SW480 (cell line): ENCODE measurements at regions not wholly inside any gene's neighbourhood (a gene's known extent, or its start where the extent isn't known, plus 50 kb on each side); places are given as distances from the start of the nearest gene placed in this dataset.

Experiments
- DNase-seq: peaks from one replicate; pipeline ENCODE4 v3.0.0-alpha.2; 2016; ENCODE audit warnings: low spot score

DNA sequence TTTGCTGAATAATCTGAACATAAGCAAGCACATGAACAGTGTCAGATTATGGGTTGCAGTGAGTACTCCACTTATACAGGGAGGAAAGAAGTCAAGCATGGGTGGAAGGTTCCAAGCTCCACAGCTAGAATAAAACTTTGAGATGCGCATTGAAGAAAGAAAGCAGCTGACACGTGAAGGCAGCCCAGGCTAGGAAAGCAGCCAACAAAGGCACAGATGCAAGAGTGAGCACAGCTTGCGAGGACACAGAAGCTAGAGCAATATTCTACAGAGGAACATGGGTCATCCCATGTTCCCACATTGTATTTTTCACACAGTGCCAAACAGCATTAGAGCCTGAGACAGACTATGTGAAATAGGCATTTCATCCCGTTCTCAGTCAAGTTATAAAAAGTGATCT is 194.6 kb upstream of the TBX20 start:
- no peak for DNase-seq

DNA sequence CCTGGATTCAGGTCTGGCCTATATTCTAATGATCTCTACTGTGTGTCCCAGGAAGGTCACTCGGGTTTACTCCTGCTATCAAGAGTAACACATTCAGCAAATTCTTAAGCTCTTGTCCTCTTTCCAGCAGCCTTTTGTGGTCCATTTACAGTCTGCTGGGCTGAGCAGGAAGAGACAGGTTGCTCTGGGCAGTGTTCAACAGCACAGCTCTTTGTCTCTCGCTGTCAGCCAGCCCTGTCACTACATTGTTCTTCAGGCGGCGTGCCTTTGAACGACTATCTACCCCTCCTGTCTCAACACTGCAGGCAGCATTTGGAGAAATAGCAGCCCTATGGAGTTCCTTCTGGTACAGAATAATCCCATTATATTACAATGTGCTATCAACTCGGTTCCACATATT is 192.2 kb upstream of the TBX20 start:
- DNase-seq, result no peak

DNA sequence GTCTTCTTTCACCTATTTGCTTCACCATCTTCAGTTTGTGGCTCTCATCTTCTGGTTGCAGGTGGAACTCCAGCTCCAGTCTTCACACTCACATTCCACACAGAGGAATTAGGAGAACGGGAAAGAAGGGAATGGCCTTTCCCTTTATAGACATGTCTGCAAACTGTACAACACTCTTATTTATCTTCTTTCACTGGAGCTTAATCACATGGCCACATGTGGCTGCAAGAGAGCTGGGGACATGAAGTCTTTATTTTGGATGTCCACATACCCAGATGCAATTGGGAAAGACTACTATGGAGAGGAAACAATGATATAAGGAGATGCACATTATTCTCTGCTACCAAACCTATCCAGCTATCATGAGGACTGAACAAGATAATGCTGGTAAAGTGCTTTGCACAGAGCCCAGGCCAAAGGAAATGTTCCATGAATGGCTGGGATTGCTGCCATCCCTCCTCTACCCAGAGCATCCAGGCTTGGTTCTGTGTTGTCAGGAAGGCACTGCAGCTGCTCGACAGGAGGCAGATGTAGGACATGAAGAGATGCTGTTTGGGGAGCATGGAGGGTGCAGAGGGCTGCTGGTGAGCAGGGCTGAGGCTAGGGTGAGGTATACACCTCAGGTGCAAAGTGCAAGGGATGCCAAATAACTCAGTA is 183.8 kb upstream of the TBX20 start:
- no peak for DNase-seq

DNA sequence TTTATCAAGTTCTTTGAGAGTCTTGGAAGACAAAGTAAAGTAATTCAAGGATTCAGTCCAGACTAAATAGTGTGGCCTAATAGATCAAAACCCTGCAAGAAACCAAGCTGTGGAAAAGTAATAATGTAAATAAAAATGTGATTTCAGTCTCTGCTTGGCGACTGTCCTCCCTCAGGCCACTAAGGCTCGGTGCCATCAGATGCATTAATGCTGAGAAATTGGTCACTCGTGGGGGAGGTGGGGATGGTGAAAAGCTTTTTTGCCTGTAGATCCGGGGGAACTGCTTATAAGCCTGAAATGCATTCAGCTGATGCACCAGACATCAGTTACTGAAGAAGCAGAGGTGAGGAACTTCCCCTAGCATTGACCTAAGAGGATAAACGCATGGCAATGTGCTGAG is 182.6 kb upstream of the TBX20 start:
- DNase-seq, result no peak

DNA sequence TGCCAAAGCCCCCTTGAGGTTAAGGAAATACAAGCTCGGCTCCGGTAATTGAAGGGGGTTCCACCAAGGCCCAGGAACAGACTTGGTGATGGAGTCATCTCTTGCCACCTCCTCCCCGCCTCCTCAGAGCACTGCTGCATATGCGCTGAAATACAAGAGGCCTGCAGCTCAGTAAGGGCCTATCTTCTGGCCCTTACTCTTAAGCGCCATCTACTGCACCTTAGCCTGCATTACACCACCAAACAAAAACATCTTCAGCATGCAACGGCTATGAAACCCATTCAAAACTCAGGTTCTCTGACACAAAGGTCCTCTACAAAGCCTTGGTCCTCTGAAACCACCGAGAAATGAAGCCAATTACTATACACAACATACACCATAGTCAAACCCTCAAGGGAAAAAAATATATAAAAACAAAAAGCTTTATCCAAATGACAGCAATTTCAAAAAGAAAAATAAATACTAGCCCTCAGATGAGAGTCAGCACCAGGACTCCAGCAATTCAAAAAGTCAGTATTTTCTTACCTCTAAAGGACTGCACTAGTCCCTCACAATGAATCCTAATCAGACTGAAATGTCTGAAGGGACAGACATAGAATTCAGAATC is 176.8 kb upstream of the TBX20 start:
- no peak for DNase-seq

DNA sequence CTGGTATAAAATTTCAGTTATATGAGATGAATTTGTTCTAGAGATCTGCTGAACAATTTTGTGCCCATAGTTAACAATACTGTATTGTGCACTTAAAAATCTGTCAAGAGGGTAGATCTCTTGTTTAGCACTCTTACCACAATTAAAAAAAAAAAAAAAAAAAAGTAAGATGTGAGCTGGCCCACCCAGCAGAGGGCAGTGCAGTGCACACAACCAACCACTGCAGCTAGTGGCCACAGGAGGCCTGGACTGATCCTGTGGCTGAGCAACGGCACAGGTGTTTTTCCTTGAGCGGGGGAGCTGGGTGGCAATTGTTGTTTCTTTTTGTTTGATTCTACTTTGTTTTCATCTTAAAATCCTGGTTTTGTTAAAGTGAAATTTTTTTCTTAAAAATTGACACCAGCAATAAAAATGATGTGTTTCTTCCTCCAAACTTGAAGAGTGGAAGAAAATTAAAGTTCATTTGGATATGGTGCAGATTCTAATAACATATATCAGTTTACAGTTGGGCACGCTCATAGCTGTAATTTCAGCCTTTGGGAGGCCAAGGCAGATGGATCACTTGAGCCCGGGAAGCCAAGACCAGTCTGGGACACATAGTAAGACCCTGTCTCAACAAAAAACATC is 171.1 kb upstream of the TBX20 start:
- peak; percentile 64 for DNase-seq

DNA sequence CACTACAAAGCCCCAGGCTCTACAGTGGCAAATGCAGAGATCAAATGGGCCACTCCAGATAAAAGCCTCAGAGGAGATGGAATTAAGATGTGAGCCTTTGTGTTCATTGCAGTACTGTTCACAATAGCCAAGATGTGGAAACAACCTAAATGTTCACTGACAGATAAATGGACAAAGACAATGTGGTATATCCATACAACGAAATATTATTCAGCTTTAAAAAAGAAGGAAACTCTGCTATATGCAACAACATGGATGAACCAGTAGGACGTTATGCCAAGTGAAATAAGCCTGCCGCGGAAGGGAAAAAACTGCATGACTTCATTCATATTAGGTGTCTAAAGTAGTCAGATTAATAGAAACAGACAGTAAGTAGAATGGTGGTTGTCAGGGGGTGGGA is 170.5 kb upstream of the TBX20 start:
- DNase-seq, result no peak

DNA sequence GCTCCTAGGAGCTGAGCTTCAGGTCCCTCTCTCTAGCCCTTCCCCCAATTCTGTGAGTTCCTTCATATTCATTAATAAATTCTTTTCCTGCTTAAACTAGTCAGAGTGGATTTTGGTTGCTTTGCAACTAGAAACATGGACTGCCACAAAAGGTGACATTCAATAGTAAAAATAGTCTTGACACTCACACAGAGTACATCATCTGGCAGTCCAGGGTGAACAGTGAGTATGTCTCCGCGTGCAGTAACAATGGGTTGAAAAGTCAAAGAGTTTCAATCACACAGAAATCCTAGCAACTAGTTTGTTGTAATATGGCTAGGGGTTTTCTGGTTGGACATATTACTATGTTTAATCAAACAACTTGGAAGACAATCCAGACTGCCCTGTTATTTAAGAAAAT is 168.8 kb upstream of the TBX20 start:
- no peak for DNase-seq

DNA sequence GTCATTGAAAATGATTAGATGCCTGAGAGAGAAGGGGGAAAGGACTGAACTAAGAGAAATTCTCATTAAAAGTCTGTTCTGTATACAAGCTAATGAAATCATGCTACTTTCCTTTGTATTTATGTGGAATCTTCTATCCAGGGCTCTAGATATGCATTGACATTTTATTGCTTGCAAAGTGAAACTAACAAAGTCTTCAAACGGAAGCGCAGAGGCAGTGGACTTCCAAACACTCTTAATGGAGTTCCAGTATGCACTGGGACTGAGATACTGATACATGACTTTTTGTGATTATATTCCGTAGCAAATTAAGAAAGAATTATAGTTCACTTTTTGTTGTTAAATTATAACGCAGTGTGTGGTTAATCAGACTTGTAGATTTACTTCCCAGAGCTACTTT is 166.8 kb upstream of the TBX20 start:
- DNase-seq, result peak; percentile 23

DNA sequence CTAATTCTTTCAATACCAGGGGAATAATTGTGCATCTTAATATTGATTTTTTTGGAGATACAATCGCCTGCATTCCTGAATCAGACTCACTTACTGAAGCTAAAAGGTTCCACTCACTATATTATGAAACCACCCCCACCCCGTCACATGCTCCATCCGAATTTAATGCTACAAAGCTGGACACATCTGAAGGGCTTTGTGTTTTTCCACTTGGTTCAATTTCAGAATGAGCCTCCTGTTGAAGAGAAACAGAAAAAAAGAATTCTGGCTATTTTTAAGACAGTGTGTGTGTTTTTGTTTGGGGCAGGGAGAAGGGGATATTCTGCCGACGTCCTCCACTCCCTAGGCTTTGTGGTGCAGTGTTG is 165.5 kb upstream of the TBX20 start:
- DNase-seq, result no peak

DNA sequence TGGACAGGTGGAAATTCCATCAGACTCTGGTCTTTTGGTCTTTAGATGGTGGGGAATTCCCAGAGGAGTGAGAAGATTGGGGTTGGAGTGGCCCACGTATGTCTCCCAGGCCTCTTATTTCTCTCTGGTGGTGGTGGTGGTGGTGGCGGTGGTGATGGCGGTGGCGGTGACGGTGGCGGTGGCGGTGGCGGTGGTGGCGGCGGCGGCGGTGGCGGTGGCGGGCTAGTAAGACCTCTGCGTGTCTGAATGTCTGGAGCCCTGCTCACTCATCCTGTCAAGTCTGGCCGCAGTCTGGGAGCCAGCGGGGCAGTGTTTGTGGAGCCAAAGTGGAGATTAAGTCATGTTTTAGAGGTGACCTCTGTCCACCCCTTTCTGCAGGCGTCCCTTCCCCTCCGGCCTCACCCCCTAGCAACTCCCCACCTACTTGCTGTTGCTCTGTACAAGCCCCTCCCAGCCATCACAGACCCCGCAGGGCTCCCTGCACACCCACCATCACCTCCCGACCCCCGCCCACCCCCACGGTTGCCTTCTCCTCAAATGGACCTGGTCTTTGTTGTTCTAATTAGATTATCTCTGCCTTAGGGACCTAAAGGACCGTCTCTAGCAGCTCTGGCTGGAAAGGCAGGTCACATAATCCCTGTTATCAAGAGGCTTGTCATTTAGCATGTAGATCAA is 165.0 kb upstream of the TBX20 start:
- no peak for DNase-seq

DNA sequence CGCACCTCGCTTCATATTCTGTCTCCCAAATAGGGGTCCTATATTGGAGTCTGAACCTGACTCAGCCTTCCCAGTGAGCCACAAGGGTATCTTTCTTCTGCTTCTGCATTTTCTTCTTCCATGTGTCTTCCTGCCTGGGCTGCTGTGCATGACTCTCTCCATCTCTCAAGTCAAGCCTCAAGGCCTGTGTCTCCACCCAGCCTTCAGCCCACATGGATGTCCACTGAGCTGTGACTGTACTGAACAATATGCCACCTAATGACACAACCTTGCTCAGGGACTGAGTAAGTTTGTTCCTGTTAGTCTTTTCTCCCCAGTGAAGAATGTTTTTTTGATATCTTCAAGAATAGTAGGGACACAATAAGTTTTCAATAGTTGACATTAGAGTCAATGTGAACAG is 162.7 kb upstream of the TBX20 start:
- no peak for DNase-seq

DNA sequence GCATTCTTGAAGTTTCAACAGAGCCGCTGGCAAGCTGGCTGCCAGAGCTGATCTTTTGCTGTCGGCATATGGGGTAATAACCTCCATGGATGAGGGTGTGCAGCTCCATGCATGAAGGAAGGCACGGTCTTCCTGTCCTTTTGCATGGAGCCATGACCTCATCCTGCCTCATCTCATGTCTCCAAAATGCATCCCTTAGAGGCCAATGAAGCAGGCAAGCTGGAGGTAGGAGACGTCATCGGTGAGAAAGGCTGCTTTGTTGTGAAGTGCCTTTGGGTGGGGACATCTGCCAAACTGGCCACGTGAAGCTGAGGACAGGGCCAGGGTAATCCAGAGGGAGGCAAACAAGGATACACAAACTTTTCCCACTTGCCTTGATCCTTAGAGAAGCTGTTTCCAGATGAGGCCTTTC is 161.5 kb upstream of the TBX20 start:
- DNase-seq, result no peak

DNA sequence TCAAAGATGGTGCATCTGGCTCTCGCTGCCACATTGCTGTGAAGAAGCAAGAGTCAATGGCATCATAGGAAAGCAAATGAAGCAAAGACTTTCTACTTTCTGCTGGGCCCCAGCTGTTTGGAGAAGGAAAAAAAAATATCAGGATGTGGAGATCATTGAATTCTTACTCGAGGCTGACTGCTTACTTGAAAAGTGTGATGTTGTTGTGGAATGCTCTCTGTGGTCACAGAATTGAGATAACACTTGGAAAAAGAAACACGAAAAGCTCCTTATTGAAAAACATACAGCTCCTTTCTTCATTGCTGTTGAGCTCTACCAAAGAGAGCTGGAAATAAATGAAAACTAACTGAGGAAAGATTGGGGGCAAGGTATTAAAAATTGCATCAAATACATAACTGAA is 157.4 kb upstream of the TBX20 start:
- DNase-seq, result no peak

DNA sequence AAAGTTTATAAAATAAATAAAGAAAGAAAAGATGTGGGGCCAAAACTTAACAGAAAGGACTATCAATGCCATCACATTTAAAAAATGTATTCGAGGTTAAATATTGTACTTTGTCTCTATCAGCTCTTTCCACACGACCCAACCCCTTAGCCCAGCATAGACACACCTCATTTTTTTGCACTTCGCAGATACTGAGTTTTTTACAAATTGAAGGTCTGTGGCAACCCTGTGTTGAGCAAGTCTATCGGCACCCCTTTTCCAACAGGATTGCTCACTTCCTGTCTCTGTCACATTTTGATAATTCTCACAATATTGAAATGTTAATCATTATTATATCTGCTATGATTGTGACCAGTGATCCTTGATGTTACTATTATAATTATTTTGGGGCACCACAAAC is 151.6 kb upstream of the TBX20 start:
- no peak for DNase-seq

DNA sequence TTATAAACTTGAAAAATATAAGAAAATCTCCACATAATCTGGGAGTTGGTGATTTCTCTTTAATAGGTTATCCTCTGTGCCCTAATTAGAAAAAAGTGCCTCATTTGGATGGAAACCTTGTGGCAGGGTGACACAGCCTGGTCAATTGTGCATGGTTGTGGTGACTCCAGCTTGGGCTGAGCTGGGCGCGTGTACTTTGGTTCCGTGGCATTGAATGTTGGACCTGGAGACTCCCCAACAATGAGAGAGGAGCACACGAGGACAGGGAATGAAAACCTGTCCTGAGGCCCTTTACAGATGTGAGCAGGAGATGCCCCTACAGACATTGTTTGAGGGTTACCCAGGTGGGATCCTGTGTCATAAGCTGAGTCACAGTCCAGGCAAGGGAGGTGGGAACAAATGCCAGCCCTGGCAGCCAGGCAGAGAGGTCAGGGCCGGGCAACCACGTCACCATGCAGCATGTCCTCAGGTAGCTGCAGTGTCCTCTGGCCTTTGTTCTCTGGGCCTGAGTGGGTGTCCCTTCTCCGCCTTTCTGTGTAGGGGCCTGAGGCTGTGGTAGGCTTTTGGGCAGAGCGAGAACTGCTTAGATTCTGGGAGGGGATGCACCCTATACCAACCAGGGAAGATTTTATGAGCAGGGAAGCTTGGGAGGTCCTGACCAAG is 147.4 kb upstream of the TBX20 start:
- DNase-seq, result no peak

DNA sequence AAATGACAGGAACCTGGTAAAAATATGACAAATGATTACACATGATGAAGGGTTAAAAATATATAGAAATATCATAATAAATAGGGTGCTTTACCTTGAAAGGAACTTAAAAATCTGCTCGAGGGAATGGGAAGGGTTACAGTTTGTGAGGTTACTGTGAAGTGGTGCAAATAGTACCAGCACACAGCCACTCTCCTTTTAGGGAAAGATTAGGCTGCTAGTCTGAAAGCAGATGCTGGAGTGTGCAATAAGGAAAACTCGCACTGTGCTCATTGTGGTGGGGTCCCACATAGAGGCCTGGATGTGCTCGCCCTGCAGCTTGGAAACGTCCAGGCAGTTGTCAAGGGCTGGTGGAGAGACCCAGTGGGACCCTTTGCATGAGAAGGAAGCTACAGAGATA is 145.9 kb upstream of the TBX20 start:
- DNase-seq, result no peak

DNA sequence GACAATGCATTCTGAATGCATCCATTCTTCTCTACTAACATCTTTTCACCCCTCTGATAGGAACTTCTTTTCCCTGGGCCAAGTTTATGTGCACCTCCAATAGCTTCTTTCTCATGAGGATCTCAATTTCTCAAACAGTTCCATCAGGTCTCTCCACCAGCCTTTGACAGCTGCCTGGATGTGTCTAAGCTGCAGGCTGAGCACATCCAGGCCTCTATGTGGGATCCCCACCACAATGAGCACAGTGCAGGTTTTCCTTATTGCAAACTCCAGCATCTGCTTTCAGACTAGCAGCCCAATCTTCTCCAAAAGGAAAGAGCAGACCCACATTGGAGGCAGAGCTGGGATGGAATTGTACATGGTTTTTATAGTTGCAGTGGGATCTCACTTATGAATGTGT is 145.3 kb upstream of the TBX20 start:
- DNase-seq, result no peak

DNA sequence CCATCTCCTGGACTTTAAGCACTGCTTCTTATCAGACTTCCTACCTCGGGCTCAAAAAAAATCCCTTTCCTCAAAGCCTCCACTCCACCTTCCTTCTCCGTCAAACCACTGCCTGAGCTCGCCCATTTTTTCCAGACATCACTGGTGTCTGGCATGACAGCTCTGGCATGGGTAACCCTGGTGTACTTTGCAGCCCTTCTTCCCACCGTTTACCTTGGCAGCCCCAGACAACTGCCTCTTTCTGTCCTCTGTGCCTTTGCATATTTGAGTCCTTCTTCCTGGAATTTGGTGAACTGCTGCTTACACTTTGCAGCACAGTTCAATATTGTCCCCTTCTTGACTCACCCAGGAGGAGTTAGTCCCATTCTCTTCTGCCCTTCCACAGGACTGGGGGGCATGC is 144.6 kb upstream of the TBX20 start:
- DNase-seq, result no peak

DNA sequence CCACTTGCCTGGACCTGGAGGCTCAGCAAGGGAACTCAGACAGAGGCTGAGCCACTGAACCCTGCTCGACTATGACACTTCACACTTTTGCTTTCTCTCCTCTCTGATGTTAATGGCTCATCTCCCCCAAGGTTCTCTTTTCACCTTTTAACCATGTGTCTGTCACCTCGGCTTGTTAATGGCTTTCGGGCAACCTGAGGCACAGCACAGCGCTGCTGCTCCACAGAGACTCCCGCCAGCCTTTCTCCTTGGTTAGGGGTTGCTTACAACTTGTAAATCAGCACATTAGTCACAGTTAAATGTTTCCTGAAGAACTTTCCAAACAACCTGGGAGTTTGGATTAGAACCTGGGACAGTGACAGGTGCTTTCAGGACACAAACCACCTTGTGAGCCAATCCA is 136.2 kb upstream of the TBX20 start:
- no peak for DNase-seq

DNA sequence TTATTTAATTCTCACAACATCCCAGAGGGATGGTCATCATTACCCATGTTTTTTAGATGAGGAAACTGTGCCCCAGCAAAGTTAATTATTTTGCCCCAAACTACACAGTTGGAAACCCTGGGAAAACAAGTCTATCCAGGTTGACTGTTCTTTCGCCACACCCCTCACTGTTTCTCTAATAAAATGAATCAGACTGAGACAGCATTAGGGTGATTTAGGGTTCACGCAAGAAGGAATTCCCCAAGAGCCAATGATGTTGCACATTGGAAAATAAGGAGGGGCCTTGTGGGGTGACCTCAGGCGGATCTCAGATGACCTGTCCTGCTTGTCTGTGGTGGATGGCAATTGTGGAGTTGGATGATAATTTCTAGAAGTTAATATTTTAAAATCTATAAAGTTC is 135.7 kb upstream of the TBX20 start:
- no peak for DNase-seq

DNA sequence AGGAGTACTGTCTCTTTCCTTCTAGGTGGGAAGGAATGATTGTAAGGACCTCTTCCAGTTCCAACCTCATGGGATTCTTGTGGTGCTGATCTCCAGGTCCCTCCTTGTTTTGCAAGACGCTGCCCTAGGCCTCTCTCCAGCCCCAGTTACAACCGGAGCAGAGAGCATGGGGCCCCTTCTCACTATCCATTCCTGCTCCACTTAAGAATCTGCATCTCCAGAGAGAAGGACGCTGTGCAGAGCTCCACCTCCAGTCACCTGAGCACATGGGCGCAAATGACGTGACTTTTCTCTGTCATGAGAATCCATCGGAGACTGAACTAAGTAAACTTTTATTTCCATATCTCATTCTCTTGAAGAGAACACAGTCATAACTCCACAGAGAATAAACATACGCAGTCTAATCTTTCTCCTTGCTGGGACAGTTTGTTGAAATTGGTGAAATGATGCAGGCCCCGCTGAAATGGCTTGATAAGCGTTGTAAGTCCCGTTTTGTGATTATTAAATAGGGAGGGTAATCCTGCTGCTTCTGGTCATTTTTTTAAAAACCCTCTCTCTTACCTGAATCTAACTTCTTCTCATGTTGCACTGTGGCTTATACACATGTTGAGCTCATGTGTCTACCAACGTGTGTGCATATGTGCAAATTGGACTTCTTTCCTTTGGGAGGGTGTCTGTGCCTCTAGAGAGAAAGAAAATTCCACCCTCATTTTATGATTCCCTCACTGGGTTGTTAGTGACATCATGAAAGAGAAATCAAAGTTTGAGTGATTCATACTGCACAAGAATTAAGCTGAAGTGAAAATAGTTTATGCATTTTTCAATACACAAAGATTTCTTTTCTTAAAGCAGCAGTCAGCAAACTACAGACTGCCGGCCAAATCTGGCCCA is 133.2 kb upstream of the TBX20 start:
- DNase-seq, result no peak
